ENCODE measurements at regions not wholly inside any gene's neighbourhood (a gene's known extent, or its start where the extent isn't known, plus 50 kb on each side); places are given as distances from the start of the nearest gene placed in this dataset.

GRCh38 chr10:131685576-131685975 is 215.2 kb upstream of the PPP2R2D start:
- DNase-seq: no peak
- H3K27ac ChIP-seq: no peak overlapping the region

GRCh38 chr10:131686781-131687420 is 213.9 kb upstream of the PPP2R2D start:
- no peaks in the 10 kb centered on the region for H3K4me1 ChIP-seq (ENCODE audit: insufficient read depth)
- H3K9me3 ChIP-seq: no peaks in the 10 kb centered on the region
- no peak for TF ChIP-seq EP300 (IDR thresholded peaks at IDR 0.05)
- TF ChIP-seq, protein P1, sequence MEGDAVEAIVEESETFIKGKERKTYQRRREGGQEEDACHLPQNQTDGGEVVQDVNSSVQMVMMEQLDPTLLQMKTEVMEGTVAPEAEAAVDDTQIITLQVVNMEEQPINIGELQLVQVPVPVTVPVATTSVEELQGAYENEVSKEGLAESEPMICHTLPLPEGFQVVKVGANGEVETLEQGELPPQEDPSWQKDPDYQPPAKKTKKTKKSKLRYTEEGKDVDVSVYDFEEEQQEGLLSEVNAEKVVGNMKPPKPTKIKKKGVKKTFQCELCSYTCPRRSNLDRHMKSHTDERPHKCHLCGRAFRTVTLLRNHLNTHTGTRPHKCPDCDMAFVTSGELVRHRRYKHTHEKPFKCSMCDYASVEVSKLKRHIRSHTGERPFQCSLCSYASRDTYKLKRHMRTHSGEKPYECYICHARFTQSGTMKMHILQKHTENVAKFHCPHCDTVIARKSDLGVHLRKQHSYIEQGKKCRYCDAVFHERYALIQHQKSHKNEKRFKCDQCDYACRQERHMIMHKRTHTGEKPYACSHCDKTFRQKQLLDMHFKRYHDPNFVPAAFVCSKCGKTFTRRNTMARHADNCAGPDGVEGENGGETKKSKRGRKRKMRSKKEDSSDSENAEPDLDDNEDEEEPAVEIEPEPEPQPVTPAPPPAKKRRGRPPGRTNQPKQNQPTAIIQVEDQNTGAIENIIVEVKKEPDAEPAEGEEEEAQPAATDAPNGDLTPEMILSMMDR (IDR thresholded peaks at IDR 0.05): no peak
- TF ChIP-seq POLR2A (IDR thresholded peaks at IDR 0.05): no peak
- WGBS, 3 donors: 32 to 37% (median 32%) methylated on average over 17 of the region's 17 CpGs
- H3K36me3 ChIP-seq: no peaks in the 10 kb centered on the region
- no peaks in the 10 kb centered on the region for H3K27me3 ChIP-seq
- DNase-seq: no peak
- no peak overlapping the region for H3K27ac ChIP-seq
- H3K4me3 ChIP-seq: no peak overlapping the region
- intact Hi-C loops (cut with DNase I): no loop called here

More at GRCh38 chr10:131685576-131685975, 215.2 kb upstream of the PPP2R2D start:
- H3K27me3 ChIP-seq: no peaks in the 10 kb centered on the region
- H3K4me1 ChIP-seq (ENCODE audit: insufficient read depth): no peaks in the 10 kb centered on the region
- no peaks in the 10 kb centered on the region for H3K36me3 ChIP-seq
- intact Hi-C loops (cut with DNase I): no loop called here
- H3K4me3 ChIP-seq: no peak overlapping the region
- 84 to 90% (median 89%) methylated on average over 10 of the region's 10 CpGs for WGBS, 3 donors
- H3K9me3 ChIP-seq: no peaks in the 10 kb centered on the region
- TF ChIP-seq POLR2A (IDR thresholded peaks at IDR 0.05) (no peak), EP300 (IDR thresholded peaks at IDR 0.05) (no peak)
- TF ChIP-seq, protein P1 (IDR thresholded peaks at IDR 0.05): no peak

- no peak for DNase-seq
- H3K4me1 ChIP-seq (ENCODE audit: insufficient read depth): no peaks in the 10 kb centered on the region
- intact Hi-C loops (cut with DNase I): no loop called here
- no peak overlapping the region for H3K27ac ChIP-seq
- H3K36me3 ChIP-seq: no peaks in the 10 kb centered on the region
- H3K27me3 ChIP-seq: no peaks in the 10 kb centered on the region
- 41 to 92% (median 85%) methylated on average over 1 of the region's 1 CpG for WGBS, 3 donors
- TF ChIP-seq, protein P1 (IDR thresholded peaks at IDR 0.05): no peak
- TF ChIP-seq POLR2A (IDR thresholded peaks at IDR 0.05) (no peak), EP300 (IDR thresholded peaks at IDR 0.05) (no peak)
- H3K4me3 ChIP-seq: no peak overlapping the region
- H3K9me3 ChIP-seq: no peaks in the 10 kb centered on the region
These were observed 212.5 kb upstream of the PPP2R2D start for GRCh38 chr10:131688304-131688703.

- no peaks in the 10 kb centered on the region for H3K4me1 ChIP-seq (ENCODE audit: insufficient read depth)
- no peak overlapping the region for H3K27ac ChIP-seq
- no peak overlapping the region for H3K4me3 ChIP-seq
- no peaks in the 10 kb centered on the region for H3K9me3 ChIP-seq
- intact Hi-C loops (cut with DNase I): no loop called here
- no peaks in the 10 kb centered on the region for H3K27me3 ChIP-seq
- DNase-seq: no peak
- H3K36me3 ChIP-seq: no peaks in the 10 kb centered on the region
- TF ChIP-seq, protein P1 (IDR thresholded peaks at IDR 0.05): no peak
- TF ChIP-seq EP300 (IDR thresholded peaks at IDR 0.05) (no peak), POLR2A (IDR thresholded peaks at IDR 0.05) (no peak)
- WGBS, 3 donors: 52 to 65% (median 54%) methylated on average over 14 of the region's 14 CpGs
These were observed 211.8 kb upstream of the PPP2R2D start for GRCh38 chr10:131689016-131689415.
